ENCODE measurements at regions not wholly inside any gene's neighbourhood (a gene's known extent, or its start where the extent isn't known, plus 50 kb on each side); places are given as distances from the start of the nearest gene placed in this dataset.
"Not testable (repeated sequence)": the region's sequence is repeated elsewhere in the genome, so short reads cannot be mapped to it uniquely, and the experiment has no call there.

DNA sequence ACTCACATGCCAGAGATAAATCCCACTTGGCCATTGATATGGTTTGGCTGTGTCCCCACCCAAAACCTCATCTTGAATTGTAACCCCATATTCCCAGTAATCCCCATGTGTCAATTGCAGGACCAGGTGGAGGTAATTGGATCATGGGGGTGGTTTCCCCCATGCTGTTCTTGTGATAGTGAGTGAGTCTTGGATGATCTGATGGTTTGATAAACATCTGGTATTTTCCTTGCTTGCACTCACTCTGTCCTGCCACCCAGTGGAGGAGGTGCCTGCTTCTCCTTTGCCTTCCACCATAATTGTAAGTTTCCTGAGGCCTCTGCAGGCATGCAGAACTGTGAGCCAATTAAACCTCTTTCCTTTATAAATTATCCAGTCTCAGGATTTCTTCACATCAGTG lies 50.4 kb upstream of the B3GAT2 start:
- H3K9me3 ChIP-seq; H3K27me3 ChIP-seq; H3K27ac ChIP-seq; H3K36me3 ChIP-seq; H3K4me3 ChIP-seq; H3K4me1 ChIP-seq; DNase-seq; intact Hi-C loops (cut with DNase I; ENCODE audit: low total_unique reads): not testable (repeated sequence)

DNA sequence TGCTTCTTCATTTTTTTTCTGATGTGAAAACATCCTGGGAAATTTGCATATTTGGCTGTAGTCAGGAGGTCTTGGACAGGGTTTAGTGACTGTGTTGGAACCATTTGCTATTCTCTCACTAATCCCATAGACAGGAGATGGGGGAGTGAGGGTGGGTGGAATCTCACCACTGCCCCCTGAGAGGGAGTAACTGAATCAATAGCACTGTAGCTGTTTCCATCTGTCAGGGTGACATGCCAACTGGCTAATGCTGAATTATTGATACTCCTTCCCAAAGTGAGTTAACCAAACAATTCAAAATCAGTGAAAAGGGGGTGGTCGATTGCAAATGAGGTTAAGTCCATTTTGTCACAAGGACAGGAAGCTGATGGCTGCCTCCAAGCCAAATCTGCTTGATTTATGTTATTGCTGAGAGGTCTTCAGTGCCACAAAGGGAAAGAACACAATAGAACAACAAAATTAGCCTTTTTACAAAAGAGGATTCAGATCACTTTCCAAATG lies 55.1 kb upstream of the B3GAT2 start:
- no peak for DNase-seq
- no peaks in the 10 kb centered on the region for H3K27me3 ChIP-seq
- no peak overlapping the region for H3K27ac ChIP-seq
- H3K36me3 ChIP-seq, result no peaks in the 10 kb centered on the region
- intact Hi-C loops (cut with DNase I; ENCODE audit: low total_unique reads), result no loop called here
- no peaks in the 10 kb centered on the region for H3K9me3 ChIP-seq
- no peaks in the 10 kb centered on the region for H3K4me1 ChIP-seq
- no peak overlapping the region for H3K4me3 ChIP-seq
- TF ChIP-seq POLR2A (IDR thresholded peaks at IDR 0.05), result no peak
- TF ChIP-seq CTCF (IDR thresholded peaks at IDR 0.05), result no peak

DNA sequence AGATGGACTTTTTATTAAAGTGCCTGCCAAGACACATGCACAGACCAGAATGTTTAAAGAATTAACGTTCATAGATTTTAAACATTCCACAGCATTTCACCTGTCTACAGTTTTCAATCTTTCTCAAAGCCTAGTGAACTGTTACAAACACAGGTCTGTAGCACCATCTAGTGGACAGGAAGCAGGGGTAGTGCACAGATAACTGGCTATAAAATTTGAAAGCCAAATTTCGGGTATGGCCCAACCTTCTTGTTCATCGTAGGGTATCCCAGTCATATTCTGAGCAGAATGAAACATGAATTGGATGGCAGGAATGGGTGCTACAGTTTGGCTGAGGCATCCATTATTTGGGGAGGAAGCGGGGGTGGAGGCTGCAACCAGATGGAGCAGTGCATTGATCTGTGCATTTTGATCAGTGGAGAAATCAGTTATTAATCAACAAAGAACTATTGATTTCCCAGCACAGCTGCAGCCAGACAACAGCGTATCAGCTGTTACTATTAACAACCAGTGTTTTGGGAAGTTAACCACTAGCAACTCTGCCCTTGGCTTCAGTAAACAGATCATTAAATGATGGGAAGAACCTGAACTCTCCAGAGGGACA lies 56.1 kb upstream of the B3GAT2 start:
- H3K27ac ChIP-seq, result no peak overlapping the region
- DNase-seq, result no peak
- no peaks in the 10 kb centered on the region for H3K4me1 ChIP-seq
- no peaks in the 10 kb centered on the region for H3K27me3 ChIP-seq
- intact Hi-C loops (cut with DNase I; ENCODE audit: low total_unique reads), result no loop called here
- no peaks in the 10 kb centered on the region for H3K9me3 ChIP-seq
- no peak overlapping the region for H3K4me3 ChIP-seq
- peak; percentile 39 to 63 (median 49) for TF ChIP-seq CTCF (IDR thresholded peaks at IDR 0.05)
- TF ChIP-seq POLR2A (IDR thresholded peaks at IDR 0.05), result no peak
- H3K36me3 ChIP-seq, result no peaks in the 10 kb centered on the region

DNA sequence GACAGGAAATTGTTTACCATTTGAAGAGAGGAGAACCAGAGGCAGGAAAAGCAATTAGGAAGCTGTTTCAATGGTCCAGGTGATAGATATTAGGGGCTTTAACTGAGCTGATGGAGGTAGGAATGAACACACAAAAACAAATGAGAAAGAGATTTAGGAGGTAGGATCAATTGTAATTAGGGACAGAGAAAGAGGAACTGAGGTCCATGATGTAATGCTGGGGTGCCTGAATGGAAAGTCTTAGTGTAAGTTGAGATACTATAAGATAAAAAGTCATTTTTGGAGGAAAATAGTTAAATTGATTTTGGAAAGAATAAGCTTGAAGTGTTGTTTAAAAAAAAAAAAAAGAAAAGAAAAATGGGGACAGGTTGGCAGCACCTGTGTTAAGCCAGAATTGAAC lies 58.5 kb upstream of the B3GAT2 start:
- no peak for TF ChIP-seq CTCF (IDR thresholded peaks at IDR 0.05)
- no peak for TF ChIP-seq POLR2A (IDR thresholded peaks at IDR 0.05)
- intact Hi-C loops (cut with DNase I; ENCODE audit: low total_unique reads), result no loop called here
- no peaks in the 10 kb centered on the region for H3K9me3 ChIP-seq
- H3K27me3 ChIP-seq, result no peaks in the 10 kb centered on the region
- no peaks in the 10 kb centered on the region for H3K4me1 ChIP-seq
- H3K4me3 ChIP-seq, result no peak overlapping the region
- DNase-seq, result no peak
- no peaks in the 10 kb centered on the region for H3K36me3 ChIP-seq
- H3K27ac ChIP-seq, result no peak overlapping the region

DNA sequence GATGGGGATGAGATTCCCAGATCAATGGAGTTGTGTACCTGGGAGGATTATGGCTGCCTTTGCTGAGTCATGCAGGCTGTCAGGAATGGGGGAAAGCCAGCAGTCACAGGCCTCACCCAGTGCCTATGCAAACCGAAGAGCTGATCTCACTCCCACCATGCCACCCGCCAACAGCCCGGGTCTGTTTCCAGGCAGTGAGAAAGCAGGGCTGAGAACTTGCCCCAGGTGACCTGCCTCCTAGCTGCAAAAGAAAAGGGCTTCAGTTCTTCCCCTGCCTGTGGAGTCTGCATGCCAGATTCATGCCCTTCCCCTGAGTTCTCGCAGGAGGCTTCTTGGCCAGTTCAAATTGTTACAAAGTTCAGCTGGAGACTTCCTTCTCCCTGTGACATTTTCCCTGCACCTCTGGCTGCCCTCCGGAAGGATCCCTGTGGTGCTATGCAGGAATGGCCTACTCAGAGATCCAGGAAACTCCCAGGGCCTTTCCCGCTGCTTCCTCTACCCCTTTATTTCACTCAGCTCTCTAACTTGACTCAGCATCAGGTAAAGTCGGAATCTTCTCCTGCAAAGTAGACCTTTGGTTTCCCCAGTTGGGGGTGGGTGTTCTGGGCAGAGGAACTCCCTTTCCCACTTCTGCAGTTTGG lies 71.5 kb upstream of the B3GAT2 start:
- Histone ChIP-seq H3K9me3 (no peaks in the 10 kb centered on the region), H3K27me3 (no peaks in the 10 kb centered on the region), H3K36me3 (no peaks in the 10 kb centered on the region), H3K4me1 (no peaks in the 10 kb centered on the region), H3K4me3 (no peak overlapping the region), H3K27ac (no peak overlapping the region)
- no peak for DNase-seq
- intact Hi-C loops (cut with DNase I; ENCODE audit: low total_unique reads), result no loop called here
- no peak for TF ChIP-seq POLR2A (IDR thresholded peaks at IDR 0.05)
- no peak for TF ChIP-seq CTCF (IDR thresholded peaks at IDR 0.05)

Measured in uterus (tissue), 3 donors.